SK-N-SH (cell line): ENCODE measurements at regions not wholly inside any gene's neighbourhood (a gene's known extent, or its start where the extent isn't known, plus 50 kb on each side); places are given as distances from the start of the nearest gene placed in this dataset.

Experiments
- CHD2 ChIP-seq: fragments of 150-350 bp; IDR thresholded peaks from 2 replicates; pipeline ENCODE4 v1.6.1; 2018; ENCODE audit warnings: low read length; ENCODE audit not compliant: partially characterized antibody
- CTCF ChIP-seq: fragments of 200-600 bp; sonication (generic); IDR thresholded peaks from 2 replicates; pipeline ENCODE4 v1.6.1; 2017; ENCODE audit warnings: antibody characterized with exemption, mild to moderate bottlenecking, moderate library complexity
- ELF1 ChIP-seq: IDR thresholded peaks from 2 replicates; pipeline ENCODE4 v1.4.0; 2012
- MXI1 ChIP-seq: IDR thresholded peaks from 2 replicates; pipeline ENCODE4 v1.6.1; 2012; ENCODE audit warnings: mild to moderate bottlenecking, low read depth, low read length, improper control_type of control experiment
- POLR2AphosphoS5 ChIP-seq: IDR thresholded peaks from 2 replicates; pipeline ENCODE4 v1.6.1; 2012; ENCODE audit warnings: low read depth, low read length
- RCOR1 ChIP-seq: fragments of 150-350 bp; IDR thresholded peaks from 2 replicates; pipeline ENCODE4 v1.6.1; 2017; ENCODE audit warnings: antibody characterized with exemption, low read length
- YY1 ChIP-seq: IDR thresholded peaks from 2 replicates; pipeline ENCODE4 v1.4.0; 2012; ENCODE audit warnings: low read depth, mild to moderate bottlenecking
- ZBTB33 ChIP-seq: IDR thresholded peaks from 2 replicates; pipeline ENCODE4 v1.4.0; 2012; ENCODE audit warnings: low read depth, borderline replicate concordance
- TF ChIP-seq, protein P1 (sequence below): fragments of 150-350 bp; IDR thresholded peaks from 2 replicates; pipeline ENCODE4 v1.6.1; 2016; ENCODE audit warnings: mild to moderate bottlenecking, low read depth, low read length
- TF ChIP-seq, protein P2 (sequence below): IDR thresholded peaks from 2 replicates; pipeline ENCODE4 v1.4.0; 2012; ENCODE audit warnings: low read depth

DNA sequence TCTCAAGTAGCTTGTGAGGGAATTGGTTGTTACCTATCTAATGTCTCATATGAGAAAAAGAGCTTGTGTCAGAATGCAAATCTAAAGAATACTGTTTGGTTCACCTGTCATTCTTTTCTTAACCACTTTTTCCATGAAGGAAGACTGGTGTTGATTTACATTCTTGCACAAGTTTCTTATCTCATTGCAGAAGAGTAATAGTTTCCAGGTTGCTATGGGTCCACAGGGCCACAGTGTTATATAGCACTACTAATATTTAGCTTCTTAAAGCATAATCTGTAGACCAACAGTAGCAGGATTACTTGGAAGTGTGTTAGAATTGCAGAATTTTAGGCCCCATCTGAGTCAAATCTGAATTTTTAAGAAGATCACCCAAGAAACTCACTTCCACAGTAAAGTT is 697.5 kb downstream of the GBE1 start:
- no peak for TF ChIP-seq ZBTB33
- TF ChIP-seq, protein P1, sequence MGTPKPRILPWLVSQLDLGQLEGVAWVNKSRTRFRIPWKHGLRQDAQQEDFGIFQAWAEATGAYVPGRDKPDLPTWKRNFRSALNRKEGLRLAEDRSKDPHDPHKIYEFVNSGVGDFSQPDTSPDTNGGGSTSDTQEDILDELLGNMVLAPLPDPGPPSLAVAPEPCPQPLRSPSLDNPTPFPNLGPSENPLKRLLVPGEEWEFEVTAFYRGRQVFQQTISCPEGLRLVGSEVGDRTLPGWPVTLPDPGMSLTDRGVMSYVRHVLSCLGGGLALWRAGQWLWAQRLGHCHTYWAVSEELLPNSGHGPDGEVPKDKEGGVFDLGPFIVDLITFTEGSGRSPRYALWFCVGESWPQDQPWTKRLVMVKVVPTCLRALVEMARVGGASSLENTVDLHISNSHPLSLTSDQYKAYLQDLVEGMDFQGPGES, result no peak
- TF ChIP-seq ELF1, result no peak
- TF ChIP-seq CTCF, result no peak
- TF ChIP-seq CHD2, result no peak
- no peak for TF ChIP-seq YY1
- no peak for TF ChIP-seq RCOR1
- TF ChIP-seq MXI1, result no peak
- TF ChIP-seq POLR2AphosphoS5, result no peak
- TF ChIP-seq, protein P2, sequence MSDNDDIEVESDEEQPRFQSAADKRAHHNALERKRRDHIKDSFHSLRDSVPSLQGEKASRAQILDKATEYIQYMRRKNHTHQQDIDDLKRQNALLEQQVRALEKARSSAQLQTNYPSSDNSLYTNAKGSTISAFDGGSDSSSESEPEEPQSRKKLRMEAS, result no peak
